Endothelial cell of umbilical vein (primary cell): ENCODE measurements at regions not wholly inside any gene's neighbourhood (a gene's known extent, or its start where the extent isn't known, plus 50 kb on each side); places are given as distances from the start of the nearest gene placed in this dataset.

Experiments
- CTCF ChIP-seq, 2 donors: IDR thresholded peaks; 1 replicate in 1 of 2; 2 replicates in 1 of 2; pipeline ENCODE4 v1.5.1; 2011; ENCODE audit warnings: low read length in 2 of 2, mild to moderate bottlenecking in 2 of 2, moderate library complexity in 2 of 2, control low read depth in 1 of 2, inconsistent platforms in 1 of 2, low read depth in 1 of 2; ENCODE audit not compliant: insufficient read depth in 1 of 2; ENCODE audit errors: extremely low read depth in 1 of 2
- MYC ChIP-seq: IDR thresholded peaks from one replicate; pipeline ENCODE4 v1.6.1; 2011; ENCODE audit warnings: mild to moderate bottlenecking, low read depth, low read length
- POLR2A ChIP-seq: IDR thresholded peaks from 2 replicates; pipeline ENCODE4 v1.6.1; 2012; ENCODE audit warnings: low read depth, mild to moderate bottlenecking, control low read depth, low read length
- POLR2AphosphoS5 ChIP-seq: IDR thresholded peaks from 2 replicates; pipeline ENCODE4 v1.6.1; 2012; ENCODE audit warnings: low read depth, mild to moderate bottlenecking, control low read depth, low read length, moderate library complexity; ENCODE audit not compliant: insufficient read depth
- TF ChIP-seq, protein P1 (sequence below): IDR thresholded peaks from 2 replicates; pipeline ENCODE4 v1.6.1; 2011; ENCODE audit not compliant: insufficient read depth, insufficient read length

DNA sequence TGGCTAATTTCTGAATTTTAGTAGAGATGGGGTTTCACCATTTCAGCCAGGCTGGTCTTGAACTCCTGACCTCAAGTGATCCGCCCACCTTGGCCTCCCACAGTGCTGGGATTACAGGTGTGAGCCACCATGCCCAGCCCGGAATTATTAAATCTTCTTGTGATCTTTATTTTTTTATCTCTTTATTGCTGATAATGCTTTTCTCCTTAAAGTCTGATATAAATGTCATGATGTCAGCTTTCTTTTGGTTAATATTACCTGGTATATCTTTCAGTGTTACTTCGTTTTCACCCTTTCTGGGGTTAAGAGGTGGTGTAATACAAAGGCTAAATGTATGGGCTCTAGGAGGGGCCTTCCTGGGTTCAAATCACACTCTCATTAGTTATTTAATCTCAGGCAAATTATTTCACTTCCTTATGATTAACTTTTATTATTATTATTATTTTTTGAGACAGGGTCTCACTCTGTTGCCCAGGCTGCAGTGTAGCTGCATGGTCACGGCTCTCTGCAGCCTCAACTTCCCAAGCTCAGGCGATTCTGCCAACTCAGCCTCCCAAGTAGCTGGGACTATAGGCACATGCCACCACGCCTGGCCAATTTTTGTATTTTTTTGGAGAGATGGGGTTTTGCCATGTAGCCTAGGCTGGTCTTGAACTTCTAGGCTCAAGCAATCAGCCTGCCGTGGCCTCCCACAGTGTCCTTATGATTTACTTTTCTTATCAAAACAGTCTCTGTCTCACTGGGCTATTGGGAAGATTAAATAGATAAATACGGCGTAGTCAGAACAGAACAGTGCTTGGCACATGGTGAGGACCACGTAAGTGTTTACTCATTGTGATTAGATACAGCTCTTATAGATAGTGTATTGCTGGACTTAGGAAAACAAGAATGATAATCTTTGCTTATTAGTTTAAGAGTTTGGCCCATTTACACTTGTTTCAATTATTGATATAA is 216.5 kb downstream of the URB2 start:
- no peak for TF ChIP-seq POLR2AphosphoS5
- TF ChIP-seq CTCF (IDR thresholded peaks at IDR 0.05; ENCODE audit: extremely low read depth in 1 of 2, insufficient read depth in 1 of 2, low read depth in 1 of 2, low read length in 2 of 2) = no peak
- no peak for TF ChIP-seq POLR2A
- TF ChIP-seq, protein P1, sequence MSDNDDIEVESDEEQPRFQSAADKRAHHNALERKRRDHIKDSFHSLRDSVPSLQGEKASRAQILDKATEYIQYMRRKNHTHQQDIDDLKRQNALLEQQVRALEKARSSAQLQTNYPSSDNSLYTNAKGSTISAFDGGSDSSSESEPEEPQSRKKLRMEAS = no peak
- no peak for TF ChIP-seq MYC
